AG04450 (cell line): ENCODE measurements at regions not wholly inside any gene's neighbourhood (a gene's known extent, or its start where the extent isn't known, plus 50 kb on each side); places are given as distances from the start of the nearest gene placed in this dataset.

Source experiments
- CTCF ChIA-PET: fragments of 300-600, 350-600 bp; formaldehyde crosslinking; extraction: SDS; loops from one replicate; lab custom pipeline; 2022; ENCODE audit warnings: antibody characterized with exemption, inconsistent platforms; lab: Charles Lee
- POLR2A ChIA-PET: fragments of 350-600 bp; formaldehyde crosslinking; extraction: SDS; loops from one replicate; lab custom pipeline; 2021; ENCODE audit warnings: antibody characterized with exemption, inconsistent platforms; lab: Yijun Ruan, JAX
- DNase-seq: peaks from one replicate; pipeline ENCODE4 v3.0.0-alpha.2; 2011; ENCODE audit warnings: low read depth, low spot score
- H3K27ac ChIP-seq: one replicate; pipeline ENCODE4 v1.5.1; 2012; ENCODE audit warnings: low read depth, low read length, control low read depth
- H3K27me3 ChIP-seq: one replicate; pipeline ENCODE4 v1.6.0; 2012; ENCODE audit warnings: low read length; ENCODE audit not compliant: control insufficient read depth, insufficient read depth
- H3K4me3 ChIP-seq: 2 replicates; pipeline ENCODE4 v1.5.1; 2011; ENCODE audit warnings: mild to moderate bottlenecking, low read depth, low read length, control low read depth
- H3K9me3 ChIP-seq: 2 replicates; pipeline ENCODE4 v1.5.1; 2012; ENCODE audit warnings: low read length; ENCODE audit not compliant: control insufficient read depth, insufficient read depth
- TF ChIP-seq, protein P1 (sequence below): IDR thresholded peaks from 2 replicates; pipeline ENCODE4 v1.5.1; 2011; ENCODE audit warnings: low read depth, low read length, control low read depth, inconsistent platforms

DNA sequence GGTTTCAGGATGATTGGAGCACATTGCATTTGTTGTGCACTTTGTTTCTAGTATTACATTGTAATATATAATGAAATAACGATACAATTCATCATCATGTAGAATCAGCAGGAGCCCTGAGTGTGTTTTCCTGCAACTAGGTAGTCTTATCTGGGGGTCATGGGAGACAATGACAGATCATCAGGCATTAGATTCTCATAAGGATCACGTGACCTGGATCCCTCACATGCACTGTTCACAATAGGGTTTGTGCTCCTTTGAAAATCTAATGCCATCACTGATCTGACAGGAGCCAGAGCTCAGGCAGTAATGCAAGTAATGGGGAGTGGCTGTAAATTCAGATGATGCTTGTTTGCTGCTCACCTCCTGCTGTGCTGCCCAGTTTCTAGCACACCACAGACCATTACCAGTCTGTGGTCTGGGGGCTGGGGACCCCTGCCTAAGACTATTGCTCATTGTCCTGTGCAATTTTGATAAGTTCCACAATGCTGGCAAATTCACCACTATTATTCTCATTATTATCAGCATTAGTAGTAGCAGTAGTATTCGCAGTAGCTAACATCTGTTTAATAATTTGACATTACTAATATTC lies 428.7 kb upstream of the TNP1 start:
- ChIA-PET POLR2A (interaction anchor here (1.2 kb wide), 1 partner anchor 50 kb away, joined by 20 read pairs; no protein-coding TSS in a partner anchor), CTCF (no interaction called here)
- H3K9me3 ChIP-seq: no peaks in the 10 kb centered on the region
- no peak overlapping the region for H3K27ac ChIP-seq
- H3K27me3 ChIP-seq: no peaks in the 10 kb centered on the region
- no peak overlapping the region for H3K4me3 ChIP-seq
- DNase-seq: no peak
- TF ChIP-seq, protein P1, sequence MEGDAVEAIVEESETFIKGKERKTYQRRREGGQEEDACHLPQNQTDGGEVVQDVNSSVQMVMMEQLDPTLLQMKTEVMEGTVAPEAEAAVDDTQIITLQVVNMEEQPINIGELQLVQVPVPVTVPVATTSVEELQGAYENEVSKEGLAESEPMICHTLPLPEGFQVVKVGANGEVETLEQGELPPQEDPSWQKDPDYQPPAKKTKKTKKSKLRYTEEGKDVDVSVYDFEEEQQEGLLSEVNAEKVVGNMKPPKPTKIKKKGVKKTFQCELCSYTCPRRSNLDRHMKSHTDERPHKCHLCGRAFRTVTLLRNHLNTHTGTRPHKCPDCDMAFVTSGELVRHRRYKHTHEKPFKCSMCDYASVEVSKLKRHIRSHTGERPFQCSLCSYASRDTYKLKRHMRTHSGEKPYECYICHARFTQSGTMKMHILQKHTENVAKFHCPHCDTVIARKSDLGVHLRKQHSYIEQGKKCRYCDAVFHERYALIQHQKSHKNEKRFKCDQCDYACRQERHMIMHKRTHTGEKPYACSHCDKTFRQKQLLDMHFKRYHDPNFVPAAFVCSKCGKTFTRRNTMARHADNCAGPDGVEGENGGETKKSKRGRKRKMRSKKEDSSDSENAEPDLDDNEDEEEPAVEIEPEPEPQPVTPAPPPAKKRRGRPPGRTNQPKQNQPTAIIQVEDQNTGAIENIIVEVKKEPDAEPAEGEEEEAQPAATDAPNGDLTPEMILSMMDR: no peak

DNA sequence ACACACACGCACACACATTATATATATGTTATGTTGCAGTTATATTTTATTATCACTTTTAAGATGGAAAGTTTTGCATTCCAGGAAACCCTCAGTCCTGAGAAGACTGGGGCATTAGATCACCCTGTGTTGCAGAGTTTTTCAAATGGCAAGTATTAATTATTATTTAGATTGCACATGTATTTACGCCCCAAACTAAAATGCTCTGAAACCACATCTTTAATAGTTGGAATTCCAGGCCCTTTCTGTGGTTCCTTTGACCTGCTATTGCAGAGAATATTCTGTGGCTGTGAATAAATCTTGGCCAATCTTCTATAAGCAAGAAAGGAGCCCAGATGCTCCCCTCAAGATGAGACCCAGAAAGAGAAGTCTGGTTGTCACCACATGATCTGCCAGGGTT lies 427.0 kb upstream of the TNP1 start:
- no peak overlapping the region for H3K4me3 ChIP-seq
- no peaks in the 10 kb centered on the region for H3K9me3 ChIP-seq
- ChIA-PET CTCF (interaction anchor here (0.6 to 0.8 kb wide), 2 partner anchors 223 to 592 kb away, joined by 3 to 4 read pairs; partner anchors contain the start of gene IGFBP5), POLR2A (interaction anchor here (0.9 to 1.0 kb wide), 3 partner anchors 9 to 64 kb away, joined by 3 to 4 read pairs (median 4); no protein-coding TSS in a partner anchor)
- peak overlapping the region; percentile 80 for H3K27ac ChIP-seq
- no peaks in the 10 kb centered on the region for H3K27me3 ChIP-seq
- TF ChIP-seq, protein P1: no peak
- peak; percentile 80 for DNase-seq

- Histone ChIP-seq H3K27me3 (no peaks in the 10 kb centered on the region), H3K9me3 (no peaks in the 10 kb centered on the region), H3K27ac (no peak overlapping the region), H3K4me3 (no peak overlapping the region)
- TF ChIP-seq, protein P1: no peak
- ChIA-PET CTCF (interaction anchor here (1.2 to 1.3 kb wide), 2 partner anchors 364 to 427 kb away, joined by 3 to 5 read pairs; no protein-coding TSS in a partner anchor), POLR2A (interaction anchor here (0.5 kb wide), 1 partner anchor 52 kb away, joined by 3 read pairs; no protein-coding TSS in a partner anchor)
- no peak for DNase-seq
These were observed 426.1 kb upstream of the TNP1 start for GRCh38 chr2:217285926-217286325.

GRCh38 chr2:217283460-217283859 lies 423.6 kb upstream of the TNP1 start:
- POLR2A ChIA-PET: no interaction called here
- no peak for DNase-seq
- TF ChIP-seq, protein P1: no peak
- Histone ChIP-seq H3K27ac (no peak overlapping the region), H3K27me3 (no peaks in the 10 kb centered on the region), H3K9me3 (no peaks in the 10 kb centered on the region), H3K4me3 (no peak overlapping the region)
- CTCF ChIA-PET: interaction anchor here (1.4 kb wide), 1 partner anchor 587 kb away, joined by 3 read pairs; no protein-coding TSS in a partner anchor

- ChIA-PET CTCF (no interaction called here), POLR2A (no interaction called here)
- TF ChIP-seq, protein P1: no peak
- no peak for DNase-seq
- Histone ChIP-seq H3K4me3 (no peak overlapping the region), H3K9me3 (no peaks in the 10 kb centered on the region), H3K27ac (no peak overlapping the region), H3K27me3 (no peaks in the 10 kb centered on the region)
These were observed 422.7 kb upstream of the TNP1 start for GRCh38 chr2:217282531-217282930.
